Rectal smooth muscle tissue (tissue), 1 donor: ENCODE measurements at regions not wholly inside any gene's neighbourhood (a gene's known extent, or its start where the extent isn't known, plus 50 kb on each side); places are given as distances from the start of the nearest gene placed in this dataset.
"Not testable (repeated sequence)": the region's sequence is repeated elsewhere in the genome, so short reads cannot be mapped to it uniquely, and the experiment has no call there.

Experiments used
- H3K27ac ChIP-seq: one replicate; pipeline ENCODE4 v1.7.0; 2013; ENCODE audit warnings: low read depth, low read length, inconsistent platforms
- H3K27me3 ChIP-seq: one replicate; pipeline ENCODE4 v1.7.0; 2013; ENCODE audit warnings: low read length; ENCODE audit not compliant: control insufficient read depth, insufficient read depth
- H3K36me3 ChIP-seq: one replicate; pipeline ENCODE4 v1.7.0; 2013; ENCODE audit warnings: low read length; ENCODE audit not compliant: control insufficient read depth, insufficient read depth
- H3K4me1 ChIP-seq: one replicate; pipeline ENCODE4 v1.7.0; 2013; ENCODE audit warnings: low read length; ENCODE audit not compliant: control insufficient read depth, insufficient read depth
- H3K4me3 ChIP-seq: one replicate; pipeline ENCODE4 v1.7.0; 2013; ENCODE audit warnings: low read length
- H3K9ac ChIP-seq: one replicate; pipeline ENCODE4 v1.7.0; 2013; ENCODE audit warnings: low read length

- H3K4me1 ChIP-seq, result not testable (repeated sequence)
These were observed 608.5 kb upstream of the SEMA6D start for GRCh38 chr15:47108800-47109199.

GRCh38 chr15:47116698-47117097 is 600.6 kb upstream of the SEMA6D start:
- Histone ChIP-seq H3K4me1 (no peaks in the 10 kb centered on the region), H3K36me3 (no peaks in the 10 kb centered on the region), H3K4me3 (no peak overlapping the region), H3K27me3 (no peaks in the 10 kb centered on the region), H3K27ac (no peak overlapping the region), H3K9ac (no peak overlapping the region)

More at GRCh38 chr15:47108800-47109199, 608.5 kb upstream of the SEMA6D start:
- H3K9ac ChIP-seq, H3K4me3 ChIP-seq, H3K36me3 ChIP-seq, H3K27ac ChIP-seq, H3K27me3 ChIP-seq: not testable (repeated sequence)

GRCh38 chr15:47119349-47119748 is 598.0 kb upstream of the SEMA6D start:
- H3K4me1 ChIP-seq, result no peaks in the 10 kb centered on the region
- no peaks in the 10 kb centered on the region for H3K27me3 ChIP-seq
- H3K9ac ChIP-seq, result no peak overlapping the region
- no peak overlapping the region for H3K4me3 ChIP-seq
- no peak overlapping the region for H3K27ac ChIP-seq
- no peaks in the 10 kb centered on the region for H3K36me3 ChIP-seq

GRCh38 chr15:47124430-47125102 is 592.7 kb upstream of the SEMA6D start:
- Histone ChIP-seq H3K36me3 (no peaks in the 10 kb centered on the region), H3K9ac (no peak overlapping the region), H3K4me3 (no peak overlapping the region), H3K27me3 (no peaks in the 10 kb centered on the region), H3K27ac (no peak overlapping the region), H3K4me1 (no peaks in the 10 kb centered on the region)

- no peaks in the 10 kb centered on the region for H3K4me1 ChIP-seq
- H3K27me3 ChIP-seq, result no peaks in the 10 kb centered on the region
- H3K9ac ChIP-seq, result no peak overlapping the region
- no peaks in the 10 kb centered on the region for H3K36me3 ChIP-seq
- no peak overlapping the region for H3K27ac ChIP-seq
- no peak overlapping the region for H3K4me3 ChIP-seq
These were observed 588.3 kb upstream of the SEMA6D start for GRCh38 chr15:47129033-47129432.

- H3K4me1 ChIP-seq, H3K9ac ChIP-seq, H3K27ac ChIP-seq, H3K4me3 ChIP-seq, H3K27me3 ChIP-seq, H3K36me3 ChIP-seq: not testable (repeated sequence)
These were observed 585.9 kb upstream of the SEMA6D start for GRCh38 chr15:47131450-47131849.

GRCh38 chr15:47135267-47135666 is 582.0 kb upstream of the SEMA6D start:
- Histone ChIP-seq H3K27ac (no peak overlapping the region), H3K4me1 (no peaks in the 10 kb centered on the region), H3K9ac (no peak overlapping the region), H3K4me3 (no peak overlapping the region), H3K36me3 (no peaks in the 10 kb centered on the region), H3K27me3 (no peaks in the 10 kb centered on the region)

GRCh38 chr15:47136236-47136635 is 581.1 kb upstream of the SEMA6D start:
- Histone ChIP-seq H3K36me3 (no peaks in the 10 kb centered on the region), H3K27ac (no peak overlapping the region), H3K27me3 (no peaks in the 10 kb centered on the region), H3K4me3 (no peak overlapping the region), H3K4me1 (no peaks in the 10 kb centered on the region), H3K9ac (no peak overlapping the region)

GRCh38 chr15:47139965-47140364 is 577.3 kb upstream of the SEMA6D start:
- Histone ChIP-seq H3K9ac (no peak overlapping the region), H3K4me3 (no peak overlapping the region), H3K36me3 (no peaks in the 10 kb centered on the region), H3K4me1 (no peaks in the 10 kb centered on the region), H3K27me3 (no peaks in the 10 kb centered on the region), H3K27ac (no peak overlapping the region)

GRCh38 chr15:47157827-47158226 is 559.5 kb upstream of the SEMA6D start:
- no peak overlapping the region for H3K4me3 ChIP-seq
- no peaks in the 10 kb centered on the region for H3K27me3 ChIP-seq
- H3K27ac ChIP-seq, result no peak overlapping the region
- H3K4me1 ChIP-seq, result no peaks in the 10 kb centered on the region
- no peaks in the 10 kb centered on the region for H3K36me3 ChIP-seq
- no peak overlapping the region for H3K9ac ChIP-seq

GRCh38 chr15:47158573-47158972 is 558.7 kb upstream of the SEMA6D start:
- Histone ChIP-seq H3K9ac (no peak overlapping the region), H3K27me3 (no peaks in the 10 kb centered on the region), H3K27ac (no peak overlapping the region), H3K36me3 (no peaks in the 10 kb centered on the region), H3K4me1 (no peaks in the 10 kb centered on the region), H3K4me3 (no peak overlapping the region)

- no peak overlapping the region for H3K4me3 ChIP-seq
- no peak overlapping the region for H3K9ac ChIP-seq
- H3K27me3 ChIP-seq, result no peaks in the 10 kb centered on the region
- H3K4me1 ChIP-seq, result no peaks in the 10 kb centered on the region
- H3K36me3 ChIP-seq, result no peaks in the 10 kb centered on the region
- no peak overlapping the region for H3K27ac ChIP-seq
These were observed 540.1 kb upstream of the SEMA6D start for GRCh38 chr15:47177177-47177576.

GRCh38 chr15:47179988-47180387 is 537.3 kb upstream of the SEMA6D start:
- no peak overlapping the region for H3K9ac ChIP-seq
- no peaks in the 10 kb centered on the region for H3K4me1 ChIP-seq
- no peak overlapping the region for H3K27ac ChIP-seq
- no peaks in the 10 kb centered on the region for H3K36me3 ChIP-seq
- H3K27me3 ChIP-seq, result peaks cover 5% of the 10 kb centered on the region
- no peak overlapping the region for H3K4me3 ChIP-seq
